GM18873 (cell line): ENCODE measurements at regions not wholly inside any gene's neighbourhood (a gene's known extent, or its start where the extent isn't known, plus 50 kb on each side); places are given as distances from the start of the nearest gene placed in this dataset.
A peak's percentile ranks its signal among the peaks of the same experiment; 100 is the strongest.

Experiments
- ATAC-seq: cut with Tn5 transposase; IDR thresholded peaks from one replicate; pipeline ENCODE4 v1.9.1; 2021; ENCODE audit warnings: mild to moderate bottlenecking, moderate library complexity, moderate number of reproducible peaks; ENCODE audit not compliant: unreplicated experiment, low FRiP score

DNA sequence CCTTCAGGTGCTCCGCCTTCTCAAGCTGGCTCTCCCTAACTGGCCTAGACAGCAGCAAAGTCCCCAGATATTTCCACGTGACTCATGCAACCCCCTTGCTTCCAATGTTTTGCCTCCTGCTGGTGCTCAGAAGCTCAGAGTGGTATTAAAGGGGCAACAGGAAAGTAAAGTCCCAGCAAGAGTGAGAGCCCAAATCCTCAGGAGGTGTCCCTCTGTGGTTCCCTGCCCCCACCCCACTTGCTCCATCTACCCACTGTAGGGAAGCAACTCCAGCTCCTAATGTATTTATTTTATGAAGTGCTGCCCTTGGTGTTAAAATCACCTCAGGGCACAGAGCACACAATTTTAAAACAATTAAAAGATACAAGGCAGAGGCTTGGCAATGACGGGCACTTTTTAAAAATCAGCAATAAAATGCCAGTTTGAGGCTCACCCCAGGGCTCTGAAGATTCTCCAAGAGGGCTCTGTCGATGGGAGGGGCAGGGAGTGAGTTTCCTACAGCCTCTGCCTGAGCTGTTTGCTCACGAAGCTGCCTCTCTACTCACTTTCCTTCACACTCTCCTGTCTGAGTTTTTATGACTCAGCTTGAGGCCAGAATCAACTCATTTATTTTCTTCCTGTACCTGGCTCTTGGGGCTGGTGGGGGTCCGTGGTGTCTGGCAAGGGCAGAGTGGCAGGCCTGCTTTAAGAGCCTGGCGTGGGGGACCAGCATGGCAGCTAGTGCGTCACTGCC is 81.9 kb upstream of the MAX start:
- no peak for ATAC-seq

DNA sequence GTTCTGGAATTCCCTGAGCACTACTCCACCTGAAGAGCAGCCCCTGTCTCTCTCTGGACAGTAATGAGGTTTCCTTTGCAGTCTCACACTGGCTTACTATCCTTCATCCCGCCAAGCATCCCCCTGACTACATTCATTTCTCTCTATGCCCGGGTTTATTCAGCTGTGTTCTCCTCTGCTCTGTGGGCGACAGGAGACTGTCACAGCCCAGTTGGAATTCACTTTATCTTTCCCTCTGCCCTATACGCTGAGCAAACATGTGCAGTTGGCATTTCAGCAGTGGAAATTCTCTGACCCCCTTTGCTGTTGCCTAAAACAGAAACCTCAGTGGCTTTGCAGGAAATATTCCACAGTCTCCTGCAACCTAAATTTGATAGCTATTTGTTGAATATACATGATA is 83.5 kb upstream of the MAX start:
- no peak for ATAC-seq

DNA sequence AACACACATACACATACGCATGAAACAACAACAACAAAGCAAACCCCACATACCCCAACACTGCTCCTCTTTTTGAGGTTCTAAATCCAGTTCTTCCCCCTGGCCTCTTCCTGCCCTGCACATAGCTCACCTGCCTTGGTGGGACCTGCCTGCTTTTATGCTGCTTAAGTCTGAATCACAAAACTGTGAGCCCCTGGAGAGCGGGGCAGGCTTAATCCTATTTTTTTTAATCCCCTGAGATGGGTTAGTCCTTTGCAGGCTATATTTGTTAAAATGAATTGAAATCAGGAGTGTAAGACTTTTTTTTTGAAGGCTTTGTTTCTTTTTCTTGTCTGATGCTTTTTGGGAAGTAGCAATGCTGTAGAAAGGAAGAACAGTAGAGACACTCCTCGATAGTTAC is 84.6 kb upstream of the MAX start:
- ATAC-seq, result no peak

DNA sequence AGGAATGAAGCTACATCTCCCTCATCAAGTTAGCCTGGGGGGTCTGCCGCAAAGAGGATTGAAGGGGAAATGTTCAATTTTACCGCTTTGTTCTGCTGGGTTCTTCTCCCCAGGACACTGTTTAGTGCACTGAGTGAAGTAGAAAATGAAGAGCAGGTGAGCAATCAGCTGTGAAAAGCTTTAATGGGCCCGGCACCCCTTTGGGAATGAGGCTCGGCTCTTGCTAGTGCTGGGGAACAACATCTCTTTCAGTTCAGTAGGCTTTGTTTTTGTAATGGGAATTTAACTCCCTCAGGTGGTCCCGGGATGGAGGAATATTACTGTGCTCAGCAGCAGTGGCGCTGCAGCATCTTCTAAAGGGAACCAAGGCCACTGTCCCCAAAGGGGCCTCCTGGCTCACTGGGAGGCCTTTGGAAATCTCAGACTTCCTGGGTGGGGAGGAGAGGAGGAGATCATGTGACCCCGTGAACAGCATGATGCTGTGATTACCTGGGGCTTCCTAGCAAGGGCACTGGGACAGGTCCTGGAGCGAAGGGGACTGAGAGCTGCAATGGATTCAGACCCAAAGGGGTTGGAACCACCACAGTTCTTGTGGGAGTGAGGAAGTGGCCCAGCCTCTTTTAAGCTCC is 85.2 kb upstream of the MAX start:
- no peak for ATAC-seq

DNA sequence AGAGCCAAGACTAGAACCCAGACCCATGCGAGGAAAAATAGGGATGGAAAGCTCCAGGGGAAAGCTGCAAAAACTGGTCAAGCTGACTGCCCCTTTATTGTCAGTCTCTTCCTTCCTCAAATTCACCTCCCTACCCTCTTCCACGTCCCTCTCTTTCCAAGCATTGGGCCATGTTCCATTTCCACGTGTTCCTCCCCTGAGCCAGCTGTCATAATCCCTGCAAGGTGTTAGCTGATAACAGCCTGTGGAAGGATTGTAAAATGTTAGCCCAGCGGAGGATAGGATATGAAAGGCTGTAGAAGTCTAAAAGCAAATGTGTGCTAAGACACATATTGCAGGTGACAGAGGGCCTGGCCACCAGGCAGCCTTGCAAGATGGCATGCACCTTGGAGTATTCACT is 88.0 kb upstream of the MAX start:
- no peak for ATAC-seq

DNA sequence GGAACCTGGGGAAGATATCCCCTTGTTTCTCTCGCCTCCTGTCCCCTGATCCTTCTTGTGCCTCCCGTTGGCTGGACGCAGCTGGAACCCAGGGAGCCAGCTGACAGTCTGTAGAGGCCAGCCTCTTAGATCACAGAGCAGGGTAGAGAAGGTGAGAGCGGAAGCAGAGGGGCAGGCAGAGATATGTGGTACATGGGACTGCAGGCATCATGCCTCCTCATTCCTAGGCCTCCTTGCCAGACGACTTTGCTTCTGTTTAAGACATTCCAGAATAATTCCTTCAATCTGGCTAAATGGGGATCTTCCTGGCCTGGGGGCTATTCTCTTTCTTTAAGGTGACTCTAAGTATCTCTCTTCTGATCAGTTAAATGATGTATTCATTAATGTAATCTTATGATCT is 89.4 kb upstream of the MAX start:
- ATAC-seq, result no peak

DNA sequence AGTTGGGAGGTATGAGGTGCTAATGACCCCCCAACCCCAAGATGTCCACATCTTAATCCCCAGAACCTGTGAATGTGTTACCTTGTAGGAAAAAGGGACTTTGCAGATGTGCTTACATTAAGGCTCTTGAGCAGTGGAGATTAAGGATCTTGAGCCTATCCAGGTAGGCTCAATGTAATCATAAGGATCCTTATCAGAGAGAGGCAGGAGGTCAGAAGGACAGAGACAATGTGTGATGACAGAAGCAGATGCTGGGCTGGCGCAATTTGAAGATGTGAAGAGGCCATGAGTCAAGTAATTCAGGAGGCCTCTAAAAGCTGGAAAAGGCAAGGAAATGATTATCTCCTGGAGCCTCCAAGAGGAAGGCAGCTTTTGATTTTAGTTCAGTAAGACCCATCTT is 90.4 kb upstream of the MAX start:
- ATAC-seq, result no peak

DNA sequence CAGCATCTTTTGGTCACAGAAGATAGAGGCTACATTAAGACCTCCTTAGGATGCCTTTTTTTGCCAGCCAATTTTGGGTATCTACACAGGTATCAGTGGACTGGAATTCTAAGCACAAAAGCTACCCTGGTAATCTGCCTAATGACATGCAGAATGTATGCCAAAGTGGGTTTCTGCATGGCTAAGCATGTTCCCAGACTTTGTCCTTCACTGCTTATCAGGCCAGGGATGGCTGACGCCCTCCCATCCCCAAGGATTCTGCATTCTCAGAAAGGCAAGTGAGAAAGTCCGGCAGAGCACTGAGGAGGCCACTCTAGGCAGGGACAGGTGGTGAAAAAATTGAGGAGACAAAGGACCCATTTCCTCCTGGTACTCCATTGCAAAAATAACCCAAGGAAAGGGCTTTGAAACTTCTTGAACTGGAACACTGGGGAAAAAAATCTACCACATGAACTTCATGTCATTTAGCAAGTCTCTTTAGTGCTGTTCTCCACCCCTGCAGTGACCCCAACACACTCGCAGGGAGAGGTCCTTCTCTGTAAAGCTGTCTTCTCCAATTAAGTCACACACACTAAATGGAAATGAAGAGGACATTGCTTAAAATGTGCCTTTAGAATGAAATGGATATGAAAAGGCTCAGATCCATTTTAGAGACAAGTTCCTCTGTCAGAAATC is 91.7 kb upstream of the MAX start:
- no peak for ATAC-seq

DNA sequence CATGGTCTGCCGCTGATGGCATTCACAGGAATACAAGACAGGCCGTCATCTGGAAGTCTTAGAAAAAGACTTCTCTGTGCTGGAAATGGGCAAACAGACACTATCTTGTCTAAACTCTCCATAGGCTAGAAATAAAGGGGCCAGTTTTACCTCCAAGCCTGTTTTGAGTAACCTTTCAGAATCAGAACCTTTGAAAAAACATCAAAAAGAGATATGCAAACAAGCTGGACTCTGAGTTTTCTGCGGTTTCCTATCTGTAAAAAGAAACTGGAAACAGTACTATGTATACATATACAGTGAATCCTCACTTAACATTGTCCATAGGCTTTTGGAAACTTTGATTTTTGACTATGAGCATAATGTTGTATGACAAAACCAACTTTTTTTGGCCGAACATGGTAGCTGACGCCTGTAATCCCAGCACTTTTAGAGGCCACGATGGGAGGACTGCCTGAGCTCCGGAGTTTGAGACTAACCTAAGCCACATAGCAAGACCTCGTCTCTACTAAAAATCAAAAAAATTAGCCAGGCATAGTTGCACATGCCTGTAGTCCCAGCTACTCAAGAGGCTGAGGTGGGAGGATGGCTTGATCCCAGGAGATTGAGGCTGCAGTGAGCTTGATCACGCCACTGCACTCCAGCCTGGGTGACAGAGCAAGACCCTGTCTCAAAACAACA is 92.9 kb upstream of the MAX start:
- ATAC-seq, result peak; percentile 80

DNA sequence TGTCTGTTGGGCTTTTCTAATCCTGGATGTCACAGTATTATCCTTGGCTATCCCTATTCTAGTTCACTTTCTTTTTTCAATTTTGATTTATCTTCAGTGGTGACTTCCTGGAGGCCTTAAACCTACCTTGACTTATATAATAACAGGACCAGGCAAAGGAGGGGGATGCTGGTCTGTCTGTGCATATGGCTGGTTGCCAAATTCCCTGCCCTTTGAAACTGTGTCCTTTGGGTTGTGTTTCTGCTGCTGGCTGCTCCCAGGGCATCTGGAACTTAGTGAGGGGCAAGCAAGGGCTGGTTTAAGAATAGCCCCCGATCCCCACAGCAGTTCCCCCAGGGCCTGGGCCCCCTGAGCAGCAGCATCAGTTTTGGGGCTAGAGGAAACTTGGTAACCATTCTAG is 96.0 kb upstream of the MAX start:
- ATAC-seq, result no peak

DNA sequence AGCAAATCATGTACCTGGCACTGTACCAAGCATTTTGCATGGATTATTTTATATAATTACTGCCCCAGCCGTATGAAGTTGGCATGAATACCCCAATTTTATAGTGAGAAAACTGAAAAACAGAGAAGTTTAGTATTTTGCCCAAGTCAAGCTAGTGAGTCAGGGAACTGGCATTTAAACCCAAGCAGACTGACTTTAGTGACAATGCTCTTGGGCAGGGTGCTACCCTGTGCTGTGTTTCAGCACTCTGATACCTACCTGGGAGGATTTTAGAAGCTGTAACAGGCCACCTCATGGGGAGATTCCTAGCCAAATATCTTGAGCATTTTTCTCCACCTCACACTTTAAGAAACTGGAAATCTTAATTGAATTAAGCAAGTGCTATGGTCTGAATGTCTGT is 98.1 kb upstream of the MAX start:
- ATAC-seq, result no peak

DNA sequence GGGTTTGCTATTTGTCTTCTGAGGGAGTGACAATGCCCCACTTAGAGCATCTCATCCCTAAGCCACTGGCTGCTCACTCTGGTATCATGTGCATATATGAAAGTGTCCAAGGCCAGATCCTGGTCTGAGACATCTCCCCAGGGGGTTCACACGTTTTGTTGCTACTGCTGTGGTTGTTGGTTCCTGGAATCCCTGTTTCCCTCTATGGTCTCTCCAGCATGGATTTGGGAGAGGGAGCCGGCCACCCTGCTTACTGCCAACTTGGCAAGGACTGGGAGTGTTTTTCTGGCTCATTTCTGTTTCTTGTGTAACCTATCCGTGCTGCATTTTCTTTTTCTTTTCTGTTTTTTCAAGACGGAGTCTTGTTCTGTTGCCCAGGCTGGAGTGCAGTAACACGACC is 101.3 kb upstream of the MAX start:
- ATAC-seq, result no peak

DNA sequence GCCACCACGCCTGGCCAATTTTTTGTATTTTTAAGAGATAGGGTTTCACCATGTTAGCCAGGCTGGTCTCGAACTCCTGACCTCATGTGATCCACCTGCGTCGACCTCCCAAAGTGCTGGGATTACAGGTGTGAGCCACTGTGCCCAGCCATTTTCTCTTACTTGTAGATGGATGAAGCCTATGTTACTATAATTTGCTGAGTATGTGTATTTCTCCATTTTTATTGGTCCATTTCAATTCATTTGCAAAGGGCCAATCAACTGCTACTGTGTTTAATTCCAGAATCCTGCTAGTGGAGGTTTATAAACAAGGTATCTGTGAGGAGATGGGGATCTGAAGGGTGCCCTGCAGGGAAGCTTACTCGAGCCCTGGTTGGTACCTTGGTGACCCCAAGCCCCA is 101.7 kb upstream of the MAX start:
- no peak for ATAC-seq

DNA sequence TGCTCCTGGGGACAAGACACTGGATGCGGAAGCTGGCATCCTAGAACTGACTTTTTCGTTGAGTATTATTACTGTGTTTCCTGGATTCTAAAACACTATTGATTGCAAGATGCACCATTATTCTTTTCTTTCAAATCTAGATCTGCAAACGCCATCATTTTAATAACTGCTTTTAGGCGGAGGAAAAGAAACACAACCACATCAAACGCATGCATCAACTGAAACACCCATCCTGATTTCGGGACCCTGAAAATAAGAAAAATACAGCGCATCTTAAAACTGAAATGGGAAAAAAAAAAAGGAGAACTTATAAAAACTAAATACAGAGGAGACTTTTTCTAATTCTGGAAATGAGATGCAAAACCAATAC is 103.7 kb upstream of the MAX start:
- no peak for ATAC-seq

DNA sequence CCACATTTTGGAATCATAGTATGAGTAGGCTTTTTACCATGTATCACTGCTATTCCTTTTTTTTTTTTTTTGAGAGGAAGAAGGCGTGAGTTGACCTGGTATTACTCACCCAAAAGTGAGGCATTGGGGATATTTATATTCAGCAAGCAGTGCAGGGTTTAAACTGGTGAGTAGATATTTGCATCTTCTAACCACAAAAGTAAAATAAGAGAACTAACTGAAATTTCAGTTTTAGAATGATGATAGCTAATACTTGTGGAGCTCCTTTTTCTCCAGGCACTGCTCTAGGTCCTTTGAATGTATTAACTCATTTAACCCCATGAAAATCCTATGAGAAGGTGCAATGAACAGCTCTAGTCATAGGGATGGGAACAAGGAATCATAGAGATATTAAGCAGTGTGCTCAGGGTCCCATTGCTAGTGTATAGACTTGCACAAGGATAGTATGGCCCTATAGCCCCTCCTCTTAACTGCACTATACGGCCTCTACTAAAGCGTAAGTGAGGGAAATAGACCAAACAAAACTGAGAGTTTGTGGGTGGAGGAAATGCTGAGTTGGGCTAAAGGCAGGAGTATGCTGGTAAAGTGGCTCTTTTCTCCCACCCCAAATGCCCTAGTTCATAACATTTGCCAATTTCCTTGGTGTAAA is 104.3 kb upstream of the MAX start:
- ATAC-seq, result peak; percentile 61

DNA sequence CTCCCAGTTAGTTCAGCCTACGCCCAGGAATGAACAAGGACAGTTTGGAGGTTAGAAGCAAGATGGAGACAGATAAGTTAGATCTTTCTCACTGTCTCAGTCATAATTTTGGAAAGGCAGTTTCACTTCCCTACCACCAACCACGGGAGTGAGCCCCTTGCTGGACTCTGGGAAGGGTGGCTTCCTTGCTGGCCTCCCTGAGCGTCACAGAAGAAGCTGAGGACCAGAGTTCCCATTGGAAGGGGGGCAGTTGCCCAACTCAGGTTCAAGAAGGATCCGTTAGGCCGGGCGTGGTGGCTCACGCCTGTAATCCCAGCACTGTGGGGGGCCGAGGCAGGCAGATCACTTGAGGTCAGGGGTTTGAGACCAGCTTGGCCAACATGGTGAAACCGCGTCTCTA is 106.2 kb upstream of the MAX start:
- ATAC-seq, result no peak

DNA sequence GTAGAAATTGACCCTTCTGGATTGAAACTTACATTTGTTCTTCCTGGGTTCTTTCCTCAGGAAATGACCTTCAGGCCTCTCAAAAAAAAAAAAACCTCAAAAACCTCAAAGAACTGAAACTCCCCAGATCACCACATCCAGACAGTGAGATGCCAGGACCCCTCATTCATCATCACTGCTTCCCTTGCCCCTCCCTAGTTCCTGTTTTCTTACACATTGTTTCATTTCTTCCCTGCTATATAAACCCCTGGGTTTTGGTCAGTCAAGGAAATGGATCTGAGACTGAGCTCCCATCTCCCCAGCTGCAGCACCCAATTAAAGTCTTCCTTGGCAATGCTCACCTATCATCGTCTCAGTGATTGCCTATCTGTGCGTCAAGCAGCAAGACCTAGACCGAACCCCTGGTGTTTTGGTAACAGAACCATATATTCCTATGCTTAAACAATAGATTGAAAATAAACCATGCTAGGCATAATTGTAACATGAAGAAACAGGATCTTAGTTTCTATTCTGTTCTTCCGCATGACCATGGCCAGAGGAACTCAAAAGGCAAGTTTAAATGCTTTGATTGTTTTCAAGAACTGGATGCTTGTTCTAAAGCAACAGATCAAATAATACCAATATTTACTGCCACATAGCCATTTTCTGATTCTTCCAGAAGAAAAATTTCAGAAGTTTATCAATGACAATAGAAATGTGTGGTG is 108.0 kb upstream of the MAX start:
- ATAC-seq, result no peak

DNA sequence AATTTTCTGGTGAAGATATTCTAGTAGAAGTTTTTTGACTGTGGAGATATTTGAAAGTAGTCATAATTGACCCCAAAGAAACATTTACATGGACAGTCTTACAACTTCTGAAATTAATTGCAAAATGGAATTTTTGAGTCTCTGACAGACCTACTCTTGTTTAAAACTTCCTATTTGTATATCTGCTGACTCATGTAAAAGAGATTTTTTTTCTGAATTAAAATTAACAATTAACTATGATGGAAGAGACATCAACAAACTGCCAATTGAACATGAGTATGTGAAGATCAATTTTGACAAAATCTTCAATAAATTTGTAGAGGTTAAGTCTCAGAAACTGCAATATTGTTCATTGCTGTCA is 108.5 kb upstream of the MAX start:
- ATAC-seq, result no peak

DNA sequence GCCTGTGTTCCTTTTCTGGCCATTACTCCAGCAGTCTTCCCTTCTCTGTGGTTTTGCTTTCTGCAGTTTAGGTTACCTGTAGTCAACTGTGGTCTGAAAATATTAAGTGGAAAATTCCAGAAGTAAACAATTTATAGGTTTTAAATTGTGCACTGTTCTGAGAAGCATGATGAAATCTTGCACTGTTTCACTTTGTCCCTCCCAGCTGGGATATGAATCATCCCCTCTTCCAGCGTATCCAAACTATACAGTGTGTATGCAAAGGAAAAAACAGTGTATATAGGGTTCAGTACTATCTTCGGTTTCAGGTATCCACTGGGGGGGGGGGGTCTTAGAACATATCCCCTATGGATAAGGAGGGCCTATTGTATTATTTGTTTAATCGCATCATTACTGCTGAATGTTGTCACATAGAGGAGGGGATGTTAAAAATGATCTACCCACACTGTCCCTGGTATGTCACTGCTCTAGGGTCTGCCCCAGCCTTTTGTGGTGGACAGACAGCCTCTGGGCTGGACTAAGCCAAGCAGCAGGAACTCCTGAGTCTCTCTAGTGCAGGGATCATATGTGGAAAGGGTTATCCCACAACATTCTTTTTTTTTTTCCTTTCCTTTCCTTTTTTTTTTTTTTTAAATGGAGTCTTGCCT is 109.1 kb upstream of the MAX start:
- no peak for ATAC-seq

DNA sequence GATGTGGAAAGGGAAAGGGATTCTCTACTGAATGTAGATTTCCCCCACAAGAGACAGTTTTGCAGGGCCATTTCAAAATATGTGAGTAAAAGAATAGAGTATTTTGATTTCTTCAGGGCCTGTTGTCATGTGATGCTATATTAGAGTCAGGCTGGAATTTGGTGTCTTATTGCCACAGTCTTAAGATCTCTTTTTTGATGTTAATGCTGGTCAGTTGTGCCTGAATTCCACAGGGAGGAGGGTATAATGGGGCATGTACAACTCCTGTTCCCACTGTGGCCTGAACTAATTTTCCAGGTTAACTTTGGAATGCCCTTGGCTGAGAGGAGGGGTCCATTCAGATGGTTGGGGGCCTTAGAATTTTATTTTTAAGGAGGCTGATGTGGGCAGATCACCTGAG is 111.0 kb upstream of the MAX start:
- no peak for ATAC-seq
